Left ventricle myocardium inferior (tissue), 1 donor: ENCODE measurements at regions not wholly inside any gene's neighbourhood (a gene's known extent, or its start where the extent isn't known, plus 50 kb on each side); places are given as distances from the start of the nearest gene placed in this dataset.

Experiments used
- DNase-seq: peaks from one replicate; pipeline ENCODE4 v3.0.0-alpha.2; 2020
- H3K27ac ChIP-seq: fragments of 200-600 bp; replicated peaks from 2 replicates; pipeline ENCODE4 v1.8.0; 2021
- H3K27me3 ChIP-seq: fragments of 200-600 bp; 2 replicates; pipeline ENCODE4 v1.8.0; 2021; ENCODE audit warnings: low read depth
- H3K36me3 ChIP-seq: fragments of 200-600 bp; 2 replicates; pipeline ENCODE4 v1.8.0; 2021
- H3K4me1 ChIP-seq: fragments of 200-600 bp; 2 replicates; pipeline ENCODE4 v1.8.0; 2021
- H3K4me3 ChIP-seq: fragments of 200-600 bp; 2 replicates; pipeline ENCODE4 v1.8.0; 2021; ENCODE audit warnings: mild to moderate bottlenecking, moderate library complexity
- H3K9me3 ChIP-seq: fragments of 200-600 bp; replicated peaks from 2 replicates; pipeline ENCODE4 v1.8.0; 2021
- intact Hi-C: fragments of 100-400 bp; cut with micrococcal nuclease; formaldehyde crosslinking; loops from one replicate; pipeline ENCODE4 v1.11.0; 2022
- TF ChIP-seq, protein P1 (sequence below): fragments of 200-600 bp; IDR thresholded peaks from 2 replicates; pipeline ENCODE4 v1.8.0; 2021; ENCODE audit warnings: antibody characterized with exemption, mild to moderate bottlenecking, borderline replicate concordance
- donor health status: DM: no; HTN: yes; CAD: no; lungs with severe emphysema.

DNA sequence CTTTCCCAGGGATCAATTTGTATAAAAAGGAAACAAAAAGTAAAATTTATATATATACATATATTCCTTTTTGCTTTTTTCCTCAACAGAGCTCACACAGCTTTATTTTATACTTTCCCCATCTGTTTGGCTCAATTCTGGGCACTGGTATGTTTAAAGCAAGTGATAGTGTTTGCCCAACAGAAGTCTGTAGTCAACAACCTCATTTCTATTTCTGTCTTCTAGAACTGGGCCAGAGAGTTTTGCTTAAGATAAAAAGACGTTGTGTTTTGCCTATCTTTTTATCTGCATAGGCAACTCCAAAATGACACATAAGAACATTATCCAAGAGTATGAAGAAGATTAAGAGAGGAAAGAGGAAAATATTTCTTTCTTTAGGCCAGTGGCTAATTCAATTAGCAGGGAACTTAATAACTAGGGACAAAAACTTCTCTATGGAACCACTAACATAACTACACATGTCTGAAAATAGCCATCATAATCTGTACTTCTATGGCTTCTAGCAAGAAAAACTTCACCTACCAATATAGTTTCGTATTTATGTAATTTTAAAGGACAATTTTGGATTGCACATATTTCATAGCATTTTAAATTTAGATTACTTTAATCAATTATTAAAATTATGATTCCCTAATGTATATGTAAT is 1300.5 kb downstream of the ARAP2 start:
- intact Hi-C loops: no loop called here
- no peaks in the 10 kb centered on the region for H3K27me3 ChIP-seq
- H3K27ac ChIP-seq: no peak overlapping the region
- TF ChIP-seq, protein P1, sequence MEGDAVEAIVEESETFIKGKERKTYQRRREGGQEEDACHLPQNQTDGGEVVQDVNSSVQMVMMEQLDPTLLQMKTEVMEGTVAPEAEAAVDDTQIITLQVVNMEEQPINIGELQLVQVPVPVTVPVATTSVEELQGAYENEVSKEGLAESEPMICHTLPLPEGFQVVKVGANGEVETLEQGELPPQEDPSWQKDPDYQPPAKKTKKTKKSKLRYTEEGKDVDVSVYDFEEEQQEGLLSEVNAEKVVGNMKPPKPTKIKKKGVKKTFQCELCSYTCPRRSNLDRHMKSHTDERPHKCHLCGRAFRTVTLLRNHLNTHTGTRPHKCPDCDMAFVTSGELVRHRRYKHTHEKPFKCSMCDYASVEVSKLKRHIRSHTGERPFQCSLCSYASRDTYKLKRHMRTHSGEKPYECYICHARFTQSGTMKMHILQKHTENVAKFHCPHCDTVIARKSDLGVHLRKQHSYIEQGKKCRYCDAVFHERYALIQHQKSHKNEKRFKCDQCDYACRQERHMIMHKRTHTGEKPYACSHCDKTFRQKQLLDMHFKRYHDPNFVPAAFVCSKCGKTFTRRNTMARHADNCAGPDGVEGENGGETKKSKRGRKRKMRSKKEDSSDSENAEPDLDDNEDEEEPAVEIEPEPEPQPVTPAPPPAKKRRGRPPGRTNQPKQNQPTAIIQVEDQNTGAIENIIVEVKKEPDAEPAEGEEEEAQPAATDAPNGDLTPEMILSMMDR: no peak
- no peak for DNase-seq
- H3K4me3 ChIP-seq: no peak overlapping the region
- no peaks in the 10 kb centered on the region for H3K36me3 ChIP-seq
- H3K9me3 ChIP-seq: no peaks in the 10 kb centered on the region
- no peaks in the 10 kb centered on the region for H3K4me1 ChIP-seq

DNA sequence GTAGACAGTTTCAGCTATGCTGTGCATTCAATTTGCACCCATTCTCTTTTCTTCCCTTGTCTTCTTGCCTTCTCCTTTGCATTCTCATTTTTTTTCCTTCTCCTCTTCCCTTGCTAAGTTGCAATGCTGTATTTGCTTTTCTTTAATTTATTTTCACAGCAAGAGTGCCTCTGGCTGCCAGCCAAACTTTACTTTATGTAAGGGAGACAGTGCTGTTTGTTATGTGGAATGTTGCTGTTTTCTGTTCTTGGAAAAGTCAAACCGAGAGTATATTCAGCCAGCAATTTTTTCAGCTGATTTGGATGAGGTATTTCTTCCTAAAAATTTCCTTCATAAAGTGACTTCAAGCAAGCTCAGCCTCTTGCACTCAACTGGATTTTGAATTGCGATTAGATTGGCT is 1293.4 kb downstream of the ARAP2 start:
- no peaks in the 10 kb centered on the region for H3K27me3 ChIP-seq
- intact Hi-C loops: no loop called here
- no peaks in the 10 kb centered on the region for H3K4me1 ChIP-seq
- peaks cover 9% of the 10 kb centered on the region for H3K9me3 ChIP-seq
- TF ChIP-seq, protein P1: no peak
- no peak for DNase-seq
- H3K27ac ChIP-seq: no peak overlapping the region
- H3K4me3 ChIP-seq: no peak overlapping the region
- no peaks in the 10 kb centered on the region for H3K36me3 ChIP-seq

DNA sequence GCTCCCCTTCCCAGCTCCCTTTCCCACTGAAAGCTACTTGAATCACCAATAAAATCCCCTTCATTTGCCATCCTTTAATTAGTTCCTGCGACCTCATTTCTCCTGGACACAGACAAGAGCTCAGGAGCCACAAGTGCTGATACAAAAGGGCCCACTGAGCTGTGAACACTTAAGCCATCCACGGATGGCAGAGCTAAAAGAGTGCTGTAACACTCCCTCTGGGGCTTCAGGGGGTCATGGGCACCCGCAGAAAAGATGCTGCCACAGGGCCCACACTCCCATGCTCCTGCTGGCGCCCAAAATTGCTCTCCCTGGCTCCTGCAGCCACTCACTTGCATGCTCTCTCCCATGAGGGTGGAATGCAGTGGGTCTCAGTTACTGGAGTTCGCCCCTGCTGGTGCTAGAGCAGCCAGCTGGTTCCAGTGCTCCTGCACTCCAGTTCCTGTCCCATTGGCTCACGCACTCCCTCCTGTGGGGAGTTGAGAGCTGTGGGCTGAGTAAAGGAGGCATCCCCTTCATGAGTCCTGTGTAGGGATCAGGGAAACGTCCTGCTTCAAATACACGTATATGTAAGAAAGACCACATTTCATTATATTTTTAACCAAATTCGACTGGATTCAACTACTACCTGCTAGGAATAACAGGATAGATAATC is 1291.0 kb downstream of the ARAP2 start:
- H3K36me3 ChIP-seq: no peaks in the 10 kb centered on the region
- peaks cover 9% of the 10 kb centered on the region for H3K9me3 ChIP-seq
- intact Hi-C loops: no loop called here
- H3K4me3 ChIP-seq: no peak overlapping the region
- no peak for DNase-seq
- H3K27me3 ChIP-seq: no peaks in the 10 kb centered on the region
- H3K27ac ChIP-seq: no peak overlapping the region
- no peaks in the 10 kb centered on the region for H3K4me1 ChIP-seq
- TF ChIP-seq, protein P1: no peak

DNA sequence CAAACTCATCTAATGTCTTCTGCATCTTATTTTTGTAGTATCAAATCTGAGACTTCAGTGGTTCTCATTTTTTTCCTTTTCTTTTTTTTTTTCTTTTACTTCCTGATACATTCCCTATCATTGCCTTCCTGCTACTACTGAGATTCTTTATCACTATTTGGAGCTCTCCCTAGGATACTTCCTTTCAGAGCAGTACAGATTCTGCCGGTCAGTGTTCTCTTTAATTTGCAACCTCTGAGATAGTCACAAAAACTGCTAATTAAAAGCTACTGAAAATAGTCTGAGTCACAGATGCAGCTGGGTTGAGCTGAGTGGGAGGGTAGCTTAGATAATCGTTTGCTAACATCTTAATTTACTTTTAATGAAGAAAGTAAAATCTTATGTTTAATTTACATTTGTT is 1279.7 kb downstream of the ARAP2 start:
- no peak overlapping the region for H3K27ac ChIP-seq
- intact Hi-C loops: no loop called here
- H3K27me3 ChIP-seq: no peaks in the 10 kb centered on the region
- no peaks in the 10 kb centered on the region for H3K4me1 ChIP-seq
- H3K9me3 ChIP-seq: no peaks in the 10 kb centered on the region
- H3K4me3 ChIP-seq: no peak overlapping the region
- TF ChIP-seq, protein P1: no peak
- H3K36me3 ChIP-seq: no peaks in the 10 kb centered on the region
- no peak for DNase-seq

DNA sequence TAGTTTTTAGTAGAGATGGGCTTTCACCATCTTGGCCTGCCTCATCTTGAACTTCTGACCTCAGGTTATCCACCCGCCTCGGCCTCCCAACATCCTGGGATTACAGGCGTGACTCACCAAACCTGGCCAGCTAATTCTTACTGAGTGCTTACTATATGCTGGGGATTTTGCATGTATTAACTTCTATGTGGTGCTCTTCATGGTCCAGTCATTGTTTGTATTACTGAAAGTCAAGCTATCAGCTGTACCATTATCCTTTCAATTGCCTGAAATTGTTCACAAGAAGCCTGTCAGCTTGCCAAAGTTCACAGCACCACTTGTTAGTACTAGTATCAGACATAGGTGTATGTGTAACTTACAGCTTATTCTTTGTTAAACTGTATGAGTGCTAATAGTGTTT is 1272.1 kb downstream of the ARAP2 start:
- Histone ChIP-seq H3K4me1 (no peaks in the 10 kb centered on the region), H3K9me3 (no peaks in the 10 kb centered on the region), H3K36me3 (no peaks in the 10 kb centered on the region), H3K27me3 (no peaks in the 10 kb centered on the region), H3K4me3 (no peak overlapping the region), H3K27ac (no peak overlapping the region)
- intact Hi-C loops: no loop called here
- TF ChIP-seq, protein P1: no peak
- no peak for DNase-seq
